Gastroesophageal sphincter (tissue), 4 donors: ENCODE measurements at regions not wholly inside any gene's neighbourhood (a gene's known extent, or its start where the extent isn't known, plus 50 kb on each side); places are given as distances from the start of the nearest gene placed in this dataset.

Source experiments
- ATAC-seq: fragments of 150-250 bp; one replicate; pipeline ENCODE4 v1.9.1; 2016; ENCODE audit warnings: mild to moderate bottlenecking, moderate library complexity
- H3K27ac ChIP-seq, 4 donors: fragments of 200-600 bp; sonication (generic) in 3 of 4; 1 replicate in 3 of 4; 2 replicates in 1 of 4; pipeline ENCODE4 v1.5.1; 2016 to 2019
- H3K27me3 ChIP-seq: fragments of 200-600 bp; sonication (generic); one replicate; pipeline ENCODE4 v1.5.1; 2019
- H3K36me3 ChIP-seq, 2 donors: fragments of 200-600 bp; sonication (generic); one replicate each; pipeline ENCODE4 v1.5.1; 2019; ENCODE audit warnings: control low read depth in 1 of 2
- H3K4me1 ChIP-seq, 3 donors: fragments of 200-600 bp; sonication (generic); 1 replicate in 2 of 3; 2 replicates in 1 of 3; pipeline ENCODE4 v1.5.1; 2016 to 2019; ENCODE audit warnings: control low read depth in 2 of 3
- H3K4me3 ChIP-seq, 2 donors: fragments of 200-600 bp; sonication (generic); one replicate each; pipeline ENCODE4 v1.5.1; 2019; ENCODE audit warnings: mild to moderate bottlenecking in 1 of 2, moderate library complexity in 1 of 2
- H3K9me3 ChIP-seq, 3 donors: fragments of 200-600 bp; sonication (generic); one replicate each; pipeline ENCODE4 v1.5.1; 2017 to 2019; ENCODE audit warnings: control low read depth in 2 of 3
- EP300 ChIP-seq: sonication (generic); formaldehyde crosslinking; IDR thresholded peaks from one replicate; pipeline ENCODE4 v1.6.1; 2017; ENCODE audit warnings: antibody characterized with exemption, mild to moderate bottlenecking
- POLR2A ChIP-seq, 2 donors: fragments of 450-650 bp; IDR thresholded peaks; one replicate each; pipeline ENCODE4 v1.6.1; 2017; ENCODE audit warnings: antibody characterized with exemption in 2 of 2, mild to moderate bottlenecking in 2 of 2, moderate library complexity in 1 of 2
- POLR2AphosphoS5 ChIP-seq: sonication (generic); formaldehyde crosslinking; IDR thresholded peaks from one replicate; pipeline ENCODE4 v1.6.1; 2017; ENCODE audit warnings: antibody characterized with exemption
- whole genome bisulfite sequencing, 2 donors: methylation state at CpG; one replicate each; pipeline ENCODE4 v1.1.5; 2018; ENCODE audit warnings: low coverage in 1 of 2; 5-methylcytosine and 5-hydroxymethylcytosine counted together
- TF ChIP-seq, protein P1 (sequence below), 4 experiments: fragments of 200-600 bp in 2 of 4; fragments of 450-650 bp in 2 of 4; sonication (generic) in 1 of 4; IDR thresholded peaks; one replicate each; pipeline ENCODE4 v1.5.1; 2017 to 2019; ENCODE audit warnings: antibody characterized with exemption in 4 of 4, mild to moderate bottlenecking in 2 of 4, moderate library complexity in 2 of 4

DNA sequence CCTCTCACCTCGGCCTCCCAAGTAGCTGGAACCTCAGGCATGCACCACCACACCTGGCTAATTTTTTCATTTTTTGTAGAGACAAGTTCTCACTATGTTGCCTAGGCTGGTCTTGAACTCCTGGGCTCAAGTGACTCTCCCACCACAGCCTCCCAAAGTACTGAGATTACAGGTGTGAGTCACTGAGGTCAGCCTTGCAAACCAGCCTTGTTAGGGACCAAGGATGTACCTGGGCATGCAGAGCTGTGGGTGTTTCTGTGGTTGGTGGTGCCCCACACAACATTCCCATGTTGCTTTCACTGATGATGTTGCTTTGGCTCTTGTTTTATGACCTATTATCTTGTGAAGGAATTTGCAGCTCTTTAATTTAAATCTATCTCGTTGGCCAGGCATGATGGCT is 54.8 kb downstream of the OTUD1 start:
- peaks cover 10% of the 10 kb centered on the region for H3K27me3 ChIP-seq
- H3K4me3 ChIP-seq, result no peak overlapping the region
- TF ChIP-seq POLR2A (IDR thresholded peaks at IDR 0.05) (no peak), POLR2AphosphoS5 (no peak), EP300 (no peak)
- TF ChIP-seq, protein P1, sequence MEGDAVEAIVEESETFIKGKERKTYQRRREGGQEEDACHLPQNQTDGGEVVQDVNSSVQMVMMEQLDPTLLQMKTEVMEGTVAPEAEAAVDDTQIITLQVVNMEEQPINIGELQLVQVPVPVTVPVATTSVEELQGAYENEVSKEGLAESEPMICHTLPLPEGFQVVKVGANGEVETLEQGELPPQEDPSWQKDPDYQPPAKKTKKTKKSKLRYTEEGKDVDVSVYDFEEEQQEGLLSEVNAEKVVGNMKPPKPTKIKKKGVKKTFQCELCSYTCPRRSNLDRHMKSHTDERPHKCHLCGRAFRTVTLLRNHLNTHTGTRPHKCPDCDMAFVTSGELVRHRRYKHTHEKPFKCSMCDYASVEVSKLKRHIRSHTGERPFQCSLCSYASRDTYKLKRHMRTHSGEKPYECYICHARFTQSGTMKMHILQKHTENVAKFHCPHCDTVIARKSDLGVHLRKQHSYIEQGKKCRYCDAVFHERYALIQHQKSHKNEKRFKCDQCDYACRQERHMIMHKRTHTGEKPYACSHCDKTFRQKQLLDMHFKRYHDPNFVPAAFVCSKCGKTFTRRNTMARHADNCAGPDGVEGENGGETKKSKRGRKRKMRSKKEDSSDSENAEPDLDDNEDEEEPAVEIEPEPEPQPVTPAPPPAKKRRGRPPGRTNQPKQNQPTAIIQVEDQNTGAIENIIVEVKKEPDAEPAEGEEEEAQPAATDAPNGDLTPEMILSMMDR (IDR thresholded peaks at IDR 0.05), result no peak
- no peaks in the 10 kb centered on the region for H3K36me3 ChIP-seq
- ATAC-seq, result no peak
- no peaks in the 10 kb centered on the region for H3K4me1 ChIP-seq
- no peak overlapping the region for H3K27ac ChIP-seq
- no peaks in the 10 kb centered on the region for H3K9me3 ChIP-seq
- WGBS, 2 donors, result 58 to 86% methylated on average over 2 of the region's 2 CpGs

DNA sequence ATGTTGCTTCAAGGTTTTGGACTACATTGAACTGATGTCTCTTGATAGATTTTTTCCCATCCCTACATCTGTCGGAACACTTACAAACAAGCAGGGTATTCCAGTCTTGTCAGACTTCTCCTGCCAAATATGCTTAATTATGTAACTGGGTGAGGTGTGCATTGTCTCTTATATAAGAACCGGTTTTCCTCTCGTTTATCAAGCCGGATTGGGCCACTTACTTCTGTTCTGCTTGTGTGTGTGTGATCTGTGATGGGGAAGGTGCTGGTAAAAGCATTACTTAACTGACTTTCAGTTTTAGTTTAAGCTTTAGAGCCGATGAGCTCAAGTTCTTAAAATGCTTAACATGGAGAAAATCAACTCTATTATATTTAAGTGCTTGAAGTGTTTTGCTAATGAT is 57.9 kb downstream of the OTUD1 start:
- Histone ChIP-seq H3K27me3 (peaks cover 10% of the 10 kb centered on the region), H3K9me3 (no peaks in the 10 kb centered on the region), H3K36me3 (no peaks in the 10 kb centered on the region), H3K4me1 (no peaks in the 10 kb centered on the region), H3K4me3 (no peak overlapping the region), H3K27ac (no peak overlapping the region)
- WGBS, 2 donors, result 51 to 69% methylated on average over 5 of the region's 5 CpGs
- ATAC-seq, result no peak
- TF ChIP-seq POLR2A (IDR thresholded peaks at IDR 0.05) (no peak), POLR2AphosphoS5 (no peak), EP300 (no peak)
- TF ChIP-seq, protein P1 (IDR thresholded peaks at IDR 0.05), result no peak

DNA sequence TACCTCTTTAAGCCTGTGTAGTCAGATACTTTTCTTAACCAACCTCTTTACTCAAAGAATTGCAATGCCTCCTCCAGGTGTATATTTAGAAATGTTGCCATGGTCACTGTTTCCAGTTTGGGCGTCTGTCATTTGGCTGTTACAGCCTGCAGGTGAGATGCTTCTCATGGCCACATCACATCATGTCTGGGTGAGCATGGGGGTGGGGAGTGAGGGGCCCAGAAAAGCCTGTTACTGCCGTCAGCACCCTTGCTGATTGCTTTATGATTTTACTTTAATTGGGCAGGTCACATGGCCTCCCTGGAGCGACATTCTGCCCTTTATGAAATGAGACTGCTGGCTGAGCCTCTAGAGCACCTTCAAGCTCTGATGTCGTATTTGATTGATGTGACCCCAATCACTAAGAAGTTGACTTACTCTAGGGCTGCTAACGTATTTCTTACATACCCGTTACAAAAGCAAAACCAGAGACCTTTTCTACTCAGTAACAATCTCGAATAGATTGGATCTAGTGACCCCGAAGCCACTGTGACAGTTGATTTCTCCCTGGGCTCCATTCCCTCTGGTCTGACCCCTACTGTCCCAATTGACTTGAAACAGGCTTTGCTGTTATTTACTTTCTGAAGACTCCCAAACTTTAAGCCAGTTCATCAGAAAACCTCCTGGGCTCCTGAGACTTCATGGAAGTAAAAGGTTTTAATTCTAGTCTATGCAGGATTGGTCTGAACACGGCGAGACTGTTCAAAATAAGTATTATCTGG is 60.7 kb downstream of the OTUD1 start:
- Histone ChIP-seq H3K4me3 (no peak overlapping the region), H3K27ac (no peak overlapping the region), H3K36me3 (no peaks in the 10 kb centered on the region), H3K9me3 (no peaks in the 10 kb centered on the region), H3K27me3 (no peaks in the 10 kb centered on the region), H3K4me1 (no peaks in the 10 kb centered on the region)
- WGBS, 2 donors, result 60 to 64% methylated on average over 9 to 10 of the region's 10 CpGs
- TF ChIP-seq POLR2AphosphoS5 (no peak), EP300 (no peak), POLR2A (IDR thresholded peaks at IDR 0.05) (no peak)
- TF ChIP-seq, protein P1 (IDR thresholded peaks at IDR 0.05), result no peak
- ATAC-seq, result no peak

DNA sequence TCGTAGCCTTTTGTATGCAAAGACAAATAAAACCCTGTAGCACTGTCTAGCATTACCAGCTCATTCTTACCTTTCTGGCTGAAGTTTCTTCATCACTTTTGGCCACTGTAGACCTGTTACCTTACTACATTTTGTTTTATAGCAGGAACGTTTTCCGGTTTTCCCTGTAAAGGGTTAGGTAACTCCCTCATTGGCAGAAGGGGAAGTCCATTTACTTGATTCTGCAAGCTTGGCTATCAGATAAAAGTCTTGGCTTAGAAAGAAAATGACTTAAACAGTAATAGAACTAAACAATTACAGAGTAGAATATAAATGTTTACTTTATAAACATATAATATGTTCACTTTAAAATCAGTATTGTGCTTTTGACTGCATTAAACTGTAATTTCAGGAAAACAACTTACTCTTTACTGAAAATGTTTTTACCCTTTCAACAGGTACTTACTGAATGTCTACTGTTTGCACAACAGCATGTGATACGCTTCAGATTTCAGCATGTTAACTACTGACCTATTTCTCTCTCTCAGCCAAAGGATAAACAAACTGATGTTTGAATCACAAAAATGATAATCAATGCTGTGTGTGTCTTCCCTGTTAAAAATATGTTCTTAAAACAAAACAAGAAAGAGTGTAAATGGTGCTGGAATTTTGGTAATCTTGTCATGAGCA is 67.1 kb downstream of the OTUD1 start:
- Histone ChIP-seq H3K36me3 (no peaks in the 10 kb centered on the region), H3K4me1 (no peaks in the 10 kb centered on the region), H3K27me3 (no peaks in the 10 kb centered on the region), H3K27ac (no peak overlapping the region), H3K9me3 (no peaks in the 10 kb centered on the region), H3K4me3 (no peak overlapping the region)
- WGBS, 2 donors, result 69 to 71% methylated on average over 3 to 4 of the region's 4 CpGs
- no peak for ATAC-seq
- TF ChIP-seq EP300 (no peak), POLR2AphosphoS5 (no peak), POLR2A (IDR thresholded peaks at IDR 0.05) (no peak)
- TF ChIP-seq, protein P1 (IDR thresholded peaks at IDR 0.05), result no peak
